HepG2 (cell line): ENCODE measurements at regions not wholly inside any gene's neighbourhood (a gene's known extent, or its start where the extent isn't known, plus 50 kb on each side); places are given as distances from the start of the nearest gene placed in this dataset.

Experiments
- ZNF484 ChIP-seq: sonication (generic); formaldehyde crosslinking; IDR thresholded peaks from 2 replicates; pipeline ENCODE4 v1.5.1; 2020; ENCODE audit warnings: mild to moderate bottlenecking, low read depth, missing genetic modification reagents, borderline replicate concordance
- ZNF607 ChIP-seq: sonication (generic); formaldehyde crosslinking; IDR thresholded peaks from 2 replicates; pipeline ENCODE4 v1.5.1; 2020; ENCODE audit warnings: missing genetic modification reagents, mild to moderate bottlenecking, borderline replicate concordance
- TF ChIP-seq, protein P1 (sequence below): sonication (generic); formaldehyde crosslinking; IDR thresholded peaks from 2 replicates; pipeline ENCODE4 v1.4.0; 2020; ENCODE audit warnings: missing genetic modification reagents
- TF ChIP-seq, protein P2 (sequence below): sonication (generic); formaldehyde crosslinking; IDR thresholded peaks from one replicate; pipeline ENCODE4 v1.5.1; 2020; ENCODE audit warnings: mild to moderate bottlenecking, missing genetic modification reagents; ENCODE audit errors: not compliant biosample characterization

GRCh38 chr10:55497893-55498499 lies 697.0 kb upstream of the PCDH15 start (continued):
- TF ChIP-seq, protein P1, sequence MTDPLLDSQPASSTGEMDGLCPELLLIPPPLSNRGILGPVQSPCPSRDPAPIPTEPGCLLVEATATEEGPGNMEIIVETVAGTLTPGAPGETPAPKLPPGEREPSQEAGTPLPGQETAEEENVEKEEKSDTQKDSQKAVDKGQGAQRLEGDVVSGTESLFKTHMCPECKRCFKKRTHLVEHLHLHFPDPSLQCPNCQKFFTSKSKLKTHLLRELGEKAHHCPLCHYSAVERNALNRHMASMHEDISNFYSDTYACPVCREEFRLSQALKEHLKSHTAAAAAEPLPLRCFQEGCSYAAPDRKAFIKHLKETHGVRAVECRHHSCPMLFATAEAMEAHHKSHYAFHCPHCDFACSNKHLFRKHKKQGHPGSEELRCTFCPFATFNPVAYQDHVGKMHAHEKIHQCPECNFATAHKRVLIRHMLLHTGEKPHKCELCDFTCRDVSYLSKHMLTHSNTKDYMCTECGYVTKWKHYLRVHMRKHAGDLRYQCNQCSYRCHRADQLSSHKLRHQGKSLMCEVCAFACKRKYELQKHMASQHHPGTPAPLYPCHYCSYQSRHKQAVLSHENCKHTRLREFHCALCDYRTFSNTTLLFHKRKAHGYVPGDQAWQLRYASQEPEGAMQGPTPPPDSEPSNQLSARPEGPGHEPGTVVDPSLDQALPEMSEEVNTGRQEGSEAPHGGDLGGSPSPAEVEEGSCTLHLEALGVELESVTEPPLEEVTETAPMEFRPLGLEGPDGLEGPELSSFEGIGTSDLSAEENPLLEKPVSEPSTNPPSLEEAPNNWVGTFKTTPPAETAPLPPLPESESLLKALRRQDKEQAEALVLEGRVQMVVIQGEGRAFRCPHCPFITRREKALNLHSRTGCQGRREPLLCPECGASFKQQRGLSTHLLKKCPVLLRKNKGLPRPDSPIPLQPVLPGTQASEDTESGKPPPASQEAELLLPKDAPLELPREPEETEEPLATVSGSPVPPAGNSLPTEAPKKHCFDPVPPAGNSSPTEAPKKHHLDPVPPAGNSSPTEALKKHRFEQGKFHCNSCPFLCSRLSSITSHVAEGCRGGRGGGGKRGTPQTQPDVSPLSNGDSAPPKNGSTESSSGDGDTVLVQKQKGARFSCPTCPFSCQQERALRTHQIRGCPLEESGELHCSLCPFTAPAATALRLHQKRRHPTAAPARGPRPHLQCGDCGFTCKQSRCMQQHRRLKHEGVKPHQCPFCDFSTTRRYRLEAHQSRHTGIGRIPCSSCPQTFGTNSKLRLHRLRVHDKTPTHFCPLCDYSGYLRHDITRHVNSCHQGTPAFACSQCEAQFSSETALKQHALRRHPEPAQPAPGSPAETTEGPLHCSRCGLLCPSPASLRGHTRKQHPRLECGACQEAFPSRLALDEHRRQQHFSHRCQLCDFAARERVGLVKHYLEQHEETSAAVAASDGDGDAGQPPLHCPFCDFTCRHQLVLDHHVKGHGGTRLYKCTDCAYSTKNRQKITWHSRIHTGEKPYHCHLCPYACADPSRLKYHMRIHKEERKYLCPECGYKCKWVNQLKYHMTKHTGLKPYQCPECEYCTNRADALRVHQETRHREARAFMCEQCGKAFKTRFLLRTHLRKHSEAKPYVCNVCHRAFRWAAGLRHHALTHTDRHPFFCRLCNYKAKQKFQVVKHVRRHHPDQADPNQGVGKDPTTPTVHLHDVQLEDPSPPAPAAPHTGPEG (CRISPR knock-in tag) = no peak
- TF ChIP-seq ZNF484 (no peak), ZNF607 (no peak)
- TF ChIP-seq, protein P2, sequence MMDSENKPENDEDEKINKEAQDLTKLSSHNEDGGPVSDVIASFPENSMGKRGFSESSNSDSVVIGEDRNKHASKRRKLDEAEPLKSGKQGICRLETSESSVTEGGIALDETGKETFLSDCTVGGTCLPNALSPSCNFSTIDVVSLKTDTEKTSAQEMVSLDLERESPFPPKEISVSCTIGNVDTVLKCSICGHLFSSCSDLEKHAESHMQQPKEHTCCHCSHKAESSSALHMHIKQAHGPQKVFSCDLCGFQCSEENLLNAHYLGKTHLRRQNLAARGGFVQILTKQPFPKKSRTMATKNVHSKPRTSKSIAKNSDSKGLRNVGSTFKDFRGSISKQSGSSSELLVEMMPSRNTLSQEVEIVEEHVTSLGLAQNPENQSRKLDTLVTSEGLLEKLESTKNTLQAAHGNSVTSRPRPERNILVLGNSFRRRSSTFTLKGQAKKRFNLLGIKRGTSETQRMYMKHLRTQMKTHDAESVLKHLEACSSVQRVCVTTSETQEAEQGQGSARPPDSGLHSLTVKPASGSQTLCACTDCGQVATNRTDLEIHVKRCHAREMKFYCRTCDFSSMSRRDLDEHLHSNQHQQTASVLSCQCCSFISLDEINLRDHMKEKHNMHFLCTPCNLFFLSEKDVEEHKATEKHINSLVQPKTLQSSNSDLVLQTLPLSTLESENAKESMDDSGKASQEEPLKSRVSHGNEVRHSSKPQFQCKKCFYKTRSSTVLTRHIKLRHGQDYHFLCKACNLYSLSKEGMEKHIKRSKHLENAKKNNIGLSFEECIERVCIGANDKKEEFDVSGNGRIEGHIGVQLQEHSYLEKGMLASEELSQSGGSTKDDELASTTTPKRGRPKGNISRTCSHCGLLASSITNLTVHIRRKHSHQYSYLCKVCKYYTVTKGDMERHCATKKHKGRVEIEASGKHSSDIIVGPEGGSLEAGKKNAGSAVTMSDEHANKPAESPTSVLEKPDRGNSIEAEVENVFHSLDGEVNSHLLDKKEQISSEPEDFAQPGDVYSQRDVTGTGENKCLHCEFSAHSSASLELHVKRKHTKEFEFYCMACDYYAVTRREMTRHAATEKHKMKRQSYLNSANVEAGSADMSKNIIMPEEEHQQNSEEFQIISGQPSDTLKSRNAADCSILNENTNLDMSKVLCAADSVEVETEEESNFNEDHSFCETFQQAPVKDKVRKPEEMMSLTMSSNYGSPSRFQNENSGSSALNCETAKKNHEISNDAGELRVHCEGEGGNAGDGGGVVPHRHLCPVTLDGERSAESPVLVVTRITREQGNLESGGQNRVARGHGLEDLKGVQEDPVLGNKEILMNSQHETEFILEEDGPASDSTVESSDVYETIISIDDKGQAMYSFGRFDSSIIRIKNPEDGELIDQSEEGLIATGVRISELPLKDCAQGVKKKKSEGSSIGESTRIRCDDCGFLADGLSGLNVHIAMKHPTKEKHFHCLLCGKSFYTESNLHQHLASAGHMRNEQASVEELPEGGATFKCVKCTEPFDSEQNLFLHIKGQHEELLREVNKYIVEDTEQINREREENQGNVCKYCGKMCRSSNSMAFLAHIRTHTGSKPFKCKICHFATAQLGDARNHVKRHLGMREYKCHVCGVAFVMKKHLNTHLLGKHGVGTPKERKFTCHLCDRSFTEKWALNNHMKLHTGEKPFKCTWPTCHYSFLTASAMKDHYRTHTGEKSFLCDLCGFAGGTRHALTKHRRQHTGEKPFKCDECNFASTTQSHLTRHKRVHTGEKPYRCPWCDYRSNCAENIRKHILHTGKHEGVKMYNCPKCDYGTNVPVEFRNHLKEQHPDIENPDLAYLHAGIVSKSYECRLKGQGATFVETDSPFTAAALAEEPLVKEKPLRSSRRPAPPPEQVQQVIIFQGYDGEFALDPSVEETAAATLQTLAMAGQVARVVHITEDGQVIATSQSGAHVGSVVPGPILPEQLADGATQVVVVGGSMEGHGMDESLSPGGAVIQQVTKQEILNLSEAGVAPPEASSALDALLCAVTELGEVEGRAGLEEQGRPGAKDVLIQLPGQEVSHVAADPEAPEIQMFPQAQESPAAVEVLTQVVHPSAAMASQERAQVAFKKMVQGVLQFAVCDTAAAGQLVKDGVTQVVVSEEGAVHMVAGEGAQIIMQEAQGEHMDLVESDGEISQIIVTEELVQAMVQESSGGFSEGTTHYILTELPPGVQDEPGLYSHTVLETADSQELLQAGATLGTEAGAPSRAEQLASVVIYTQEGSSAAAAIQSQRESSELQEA (CRISPR knock-in tag) = no peak
